ENCODE measurements at regions not wholly inside any gene's neighbourhood (a gene's known extent, or its start where the extent isn't known, plus 50 kb on each side); places are given as distances from the start of the nearest gene placed in this dataset.
"Not testable (repeated sequence)": the region's sequence is repeated elsewhere in the genome, so short reads cannot be mapped to it uniquely, and the experiment has no call there.

DNA sequence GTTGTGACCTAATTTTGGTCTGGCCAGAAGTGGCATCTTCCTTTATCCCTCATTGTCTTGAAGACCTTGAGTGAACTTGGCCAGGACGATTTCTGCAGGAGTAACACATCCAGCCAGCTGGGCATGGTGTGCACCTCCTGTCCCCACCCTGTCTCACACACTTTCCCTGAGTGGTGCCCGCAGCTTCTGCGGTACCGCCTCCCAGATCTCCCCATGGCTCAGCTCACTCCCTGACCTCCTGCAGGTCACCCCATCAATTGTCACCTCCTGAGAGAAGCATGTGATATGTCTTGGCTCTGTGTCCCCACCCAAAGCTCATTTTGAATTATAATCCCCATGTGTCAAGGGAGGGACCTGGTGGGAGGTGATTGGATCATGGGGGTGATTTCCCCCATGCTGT is 50.2 kb upstream of the TP53I11 start:
- FAIRE-seq: no peak

DNA sequence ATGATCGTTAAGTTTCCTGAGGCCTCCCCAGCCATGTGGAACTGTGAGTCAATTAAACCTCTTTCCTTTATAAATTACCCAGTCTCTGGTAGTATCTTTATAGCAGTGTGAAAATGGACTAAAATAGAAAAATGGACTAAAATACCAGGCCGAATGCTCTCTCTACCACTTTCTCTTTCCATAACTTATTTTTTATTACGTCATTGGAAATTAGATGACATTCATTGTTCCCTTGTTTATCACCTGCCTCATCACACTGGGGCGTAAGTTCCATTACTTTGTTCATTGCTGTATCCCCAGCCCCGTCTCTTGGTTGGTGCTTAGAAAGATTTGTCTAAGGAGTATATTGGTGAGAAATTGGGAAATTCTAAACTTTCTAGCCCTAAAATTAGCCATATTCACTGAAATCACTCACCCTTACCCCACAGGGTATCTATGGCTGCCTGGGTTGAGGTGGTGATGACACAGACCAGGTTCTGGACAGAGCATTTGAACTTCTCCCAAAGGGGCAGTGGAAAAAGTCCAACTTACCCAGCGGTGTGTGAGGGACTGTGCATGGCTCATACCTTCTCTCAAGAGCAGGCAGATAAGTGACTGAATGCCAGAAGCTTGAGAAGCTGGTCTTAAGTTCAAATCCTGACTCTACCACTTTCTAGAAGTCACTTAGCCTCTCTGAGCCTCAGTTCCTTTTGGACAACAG is 50.9 kb upstream of the TP53I11 start:
- FAIRE-seq: no peak

DNA sequence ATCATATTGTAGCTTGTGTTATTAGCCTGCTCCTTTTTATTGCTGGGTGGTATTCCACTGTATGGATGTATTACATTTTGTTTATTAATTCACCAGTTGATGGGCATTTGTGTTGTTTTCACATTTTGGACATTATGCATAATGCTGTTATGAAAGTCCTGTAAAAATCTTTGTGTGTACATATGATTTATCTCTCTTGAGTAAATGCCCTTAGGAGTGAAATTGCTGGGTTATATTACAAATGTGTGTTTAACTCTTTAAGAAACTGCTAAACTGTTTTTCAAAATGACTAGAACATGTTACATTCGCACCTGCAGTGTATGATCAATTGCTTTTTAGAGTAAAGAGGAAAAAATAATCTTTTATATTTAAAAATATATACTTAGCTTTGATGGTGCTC is 54.4 kb upstream of the TP53I11 start:
- FAIRE-seq: no peak

DNA sequence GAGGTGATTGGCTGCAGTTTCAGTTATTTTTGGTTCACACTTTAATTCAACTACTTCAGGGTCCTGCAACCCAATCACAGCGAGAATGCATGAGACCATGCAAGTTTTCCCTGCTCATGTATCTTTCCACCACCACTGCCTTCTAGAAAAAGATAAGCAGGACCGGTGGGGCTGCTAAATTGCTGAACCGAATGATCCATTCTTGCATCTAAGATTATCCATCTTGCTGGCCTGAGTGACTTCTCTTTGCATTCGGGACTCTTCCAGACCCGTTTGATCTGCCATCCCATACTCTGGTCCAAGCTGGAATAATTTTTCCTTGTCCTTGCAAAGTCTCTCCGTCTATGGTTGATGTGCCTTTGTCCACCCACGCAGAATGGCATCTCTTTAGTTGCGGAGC is 56.3 kb upstream of the TP53I11 start:
- FAIRE-seq: no peak

DNA sequence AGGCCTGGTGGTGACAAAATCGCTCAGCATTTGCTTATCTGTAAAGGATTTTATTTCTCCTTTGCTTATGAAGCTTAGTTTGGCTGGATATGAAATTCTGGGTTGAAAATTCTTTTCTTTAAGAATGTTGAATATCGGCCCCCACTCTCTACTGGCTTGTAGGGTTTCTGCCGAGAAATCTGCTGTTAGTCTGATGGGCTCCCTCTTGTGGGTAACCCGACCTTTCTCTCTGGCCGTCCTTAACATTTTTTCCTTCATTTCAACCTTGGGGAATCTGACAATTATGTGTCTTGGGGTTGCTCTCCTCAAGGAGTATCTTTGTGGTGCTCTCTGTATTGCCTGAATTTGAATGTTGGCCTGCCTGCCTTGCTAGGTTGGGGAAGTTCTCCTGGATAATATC is 65.3 kb upstream of the TP53I11 start:
- FAIRE-seq: not testable (repeated sequence)

DNA sequence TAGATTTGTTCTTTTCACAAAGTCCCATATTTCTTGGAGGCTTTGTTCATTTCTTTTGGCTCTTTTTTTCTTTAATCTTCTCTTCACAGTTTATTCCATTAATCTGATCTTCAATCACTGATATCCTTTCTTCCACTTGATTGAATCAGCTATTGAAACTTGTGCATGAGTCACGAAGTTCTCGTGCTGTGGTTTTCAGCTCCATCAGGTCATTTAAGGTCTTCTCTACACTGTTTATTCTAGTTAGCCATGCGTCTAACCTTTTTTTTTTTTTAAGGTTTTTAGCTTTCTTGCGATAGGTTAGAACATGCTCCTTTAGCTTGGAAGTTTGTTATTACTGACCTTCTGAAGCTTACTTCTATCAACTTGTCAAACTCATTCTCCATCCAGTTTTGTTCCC is 65.8 kb upstream of the TP53I11 start:
- FAIRE-seq: not testable (repeated sequence)

DNA sequence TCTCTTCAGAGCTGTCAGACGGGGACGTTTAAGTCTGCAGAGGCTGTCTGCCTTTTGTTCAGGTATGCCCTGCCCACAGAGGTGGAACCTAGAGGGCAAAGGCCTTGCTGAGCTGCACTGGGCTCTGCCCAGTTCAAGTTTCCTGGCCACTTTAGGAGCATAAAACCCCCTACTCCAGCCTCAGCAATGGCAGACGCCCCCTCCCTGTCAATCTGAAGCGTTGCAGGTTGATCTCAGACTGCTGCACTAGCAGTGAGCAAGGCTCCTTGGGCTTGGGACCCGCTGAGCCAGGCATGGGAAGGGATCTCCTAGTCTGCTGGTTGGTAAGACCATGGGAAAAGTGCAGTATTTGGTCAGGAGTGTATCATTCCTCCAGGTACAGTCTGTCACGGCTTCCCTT is 66.6 kb upstream of the TP53I11 start:
- no peak for FAIRE-seq

DNA sequence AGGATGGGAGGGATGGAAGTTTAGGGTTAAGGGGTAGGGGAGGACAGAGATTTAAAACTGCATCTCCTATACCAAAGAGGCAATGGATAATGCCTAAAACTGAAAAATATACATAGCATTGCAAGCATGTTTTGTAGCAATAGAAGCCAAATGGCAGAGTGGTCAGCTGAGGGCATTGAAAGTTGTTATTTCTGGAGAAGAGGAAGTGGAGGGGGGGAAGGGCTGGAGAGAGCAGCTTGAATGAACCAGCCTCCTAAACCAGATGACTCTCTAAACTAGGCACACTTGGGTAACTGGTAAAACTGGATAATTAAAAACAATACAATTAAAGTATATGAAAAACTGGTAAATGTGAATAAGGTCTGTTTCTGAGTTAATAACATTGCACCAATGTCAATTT is 70.3 kb upstream of the TP53I11 start:
- no peak for FAIRE-seq

DNA sequence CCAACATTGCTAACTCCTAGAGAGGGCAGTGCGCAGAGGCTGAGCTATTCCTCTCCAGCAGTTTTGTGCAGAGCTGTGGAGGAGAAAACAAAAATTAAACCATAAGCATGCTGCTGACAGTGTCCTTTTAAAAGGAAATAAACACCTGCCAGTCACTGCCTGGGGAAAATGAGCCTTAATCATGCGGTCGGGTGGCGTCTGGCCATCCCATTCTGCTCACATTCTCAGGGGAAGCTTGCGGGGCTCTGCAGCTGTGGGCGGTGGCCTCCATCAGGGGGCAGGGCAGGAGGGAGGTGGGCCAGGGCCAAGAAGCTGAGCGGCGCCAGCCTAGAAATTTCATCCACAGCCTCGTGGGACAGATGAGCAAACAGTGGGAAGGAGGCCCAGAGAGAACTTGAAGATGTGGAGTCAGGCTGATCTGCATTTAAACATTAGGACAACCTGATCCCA is 71.0 kb upstream of the TP53I11 start:
- FAIRE-seq: no peak

DNA sequence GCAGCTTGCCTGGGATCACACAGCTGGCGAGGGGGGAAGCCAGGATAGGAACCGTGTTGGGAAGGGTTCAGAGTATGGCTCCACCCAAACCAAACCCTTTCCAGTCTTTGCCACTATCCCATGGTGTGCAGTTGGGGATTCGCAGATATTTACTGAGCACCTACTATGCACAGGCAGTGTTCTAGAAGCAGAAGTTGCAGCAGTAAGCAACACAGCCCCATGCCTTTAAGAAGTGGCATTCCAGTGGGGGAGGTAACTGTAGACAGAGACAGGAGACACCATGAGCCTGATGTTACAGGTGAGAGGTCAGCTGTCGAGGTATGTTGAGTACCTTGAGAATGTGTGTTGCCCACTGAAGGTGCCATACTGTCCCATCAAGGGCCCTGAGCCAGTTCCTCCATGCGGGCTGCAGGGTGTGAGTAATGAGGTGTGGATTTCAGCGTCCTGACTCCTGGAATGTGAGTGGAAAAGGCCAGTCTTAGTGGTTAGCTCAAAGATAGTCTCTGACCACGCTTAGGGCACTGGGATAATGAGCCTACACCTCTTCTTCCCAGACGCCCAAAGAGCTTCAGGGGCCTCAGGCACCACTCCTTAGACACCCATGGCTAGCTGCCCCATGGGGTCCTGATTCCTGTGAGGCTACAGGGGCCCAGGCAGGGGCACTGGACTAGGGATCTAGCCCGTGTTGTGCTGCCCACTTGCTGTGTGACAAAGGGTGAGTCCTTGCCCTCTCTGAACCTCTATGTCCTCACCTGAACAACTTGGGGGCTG is 71.8 kb upstream of the TP53I11 start:
- no peak for FAIRE-seq

DNA sequence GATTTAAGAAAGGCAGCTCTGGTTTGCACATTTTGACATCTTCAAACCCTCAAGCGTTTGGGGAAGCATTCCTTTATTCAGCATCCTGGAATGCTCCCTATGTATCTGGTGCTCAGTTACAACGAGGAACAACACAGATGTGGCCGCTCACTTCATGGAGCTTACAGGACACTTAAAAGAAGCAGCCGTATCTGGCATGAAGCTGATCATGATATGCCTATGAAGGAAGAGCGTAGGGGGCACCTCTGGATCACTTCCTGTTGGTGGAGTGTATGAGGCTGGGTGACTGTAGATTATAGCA is 72.3 kb upstream of the TP53I11 start:
- FAIRE-seq: no peak

DNA sequence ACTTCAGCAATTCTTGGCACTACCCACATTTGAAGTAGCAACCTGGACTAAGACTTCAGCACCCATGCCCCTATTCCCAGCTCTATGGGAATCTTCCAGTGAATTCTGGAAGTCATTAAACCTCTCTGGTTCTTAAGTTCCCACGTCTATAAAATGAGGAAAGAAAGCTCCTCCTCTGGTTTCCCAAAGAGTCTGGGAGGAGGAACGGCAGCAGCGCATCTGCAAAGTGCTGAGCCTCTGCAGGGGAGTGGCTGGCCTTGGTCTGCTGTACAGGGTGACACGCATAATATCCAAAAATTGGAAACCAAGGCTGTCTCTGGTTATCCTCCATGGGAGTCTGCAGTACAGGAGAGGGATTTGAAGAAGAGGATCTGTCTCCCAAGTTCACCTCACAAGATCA is 73.6 kb upstream of the TP53I11 start:
- FAIRE-seq: no peak

DNA sequence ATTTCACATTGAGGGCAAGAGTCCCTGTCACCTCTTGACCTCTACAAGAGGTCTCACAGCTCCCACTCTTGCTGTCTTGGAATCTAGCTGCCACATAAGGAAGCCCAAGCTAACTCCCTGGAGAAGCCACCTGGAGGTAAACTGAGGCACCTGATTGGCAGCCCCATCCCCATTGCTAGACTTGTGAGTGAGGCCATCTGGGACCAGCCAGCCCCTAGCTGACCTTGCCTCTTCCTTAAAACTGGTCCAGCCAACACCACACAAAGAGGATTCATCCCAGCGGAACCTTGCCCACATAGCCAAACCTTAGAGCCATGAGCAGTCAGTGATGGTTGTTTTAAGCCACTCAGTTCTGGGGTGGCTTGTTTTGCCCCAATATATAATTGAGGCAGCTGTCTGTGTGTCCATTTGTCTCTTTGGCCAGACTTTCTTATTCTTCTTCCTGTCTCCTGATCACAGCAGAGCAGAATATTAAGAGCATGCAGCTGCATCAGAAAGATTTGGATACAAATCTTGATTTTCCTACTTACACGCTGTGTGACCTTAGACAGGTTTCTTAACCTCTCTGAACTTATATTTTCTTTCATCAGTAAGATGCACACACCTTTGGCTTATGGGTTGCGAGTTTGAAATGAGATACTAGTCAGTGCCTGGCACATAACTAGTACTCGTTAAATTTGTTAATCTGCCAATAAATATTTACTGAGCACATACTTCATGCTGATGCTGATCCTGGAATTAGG is 74.3 kb upstream of the TP53I11 start:
- FAIRE-seq: no peak

DNA sequence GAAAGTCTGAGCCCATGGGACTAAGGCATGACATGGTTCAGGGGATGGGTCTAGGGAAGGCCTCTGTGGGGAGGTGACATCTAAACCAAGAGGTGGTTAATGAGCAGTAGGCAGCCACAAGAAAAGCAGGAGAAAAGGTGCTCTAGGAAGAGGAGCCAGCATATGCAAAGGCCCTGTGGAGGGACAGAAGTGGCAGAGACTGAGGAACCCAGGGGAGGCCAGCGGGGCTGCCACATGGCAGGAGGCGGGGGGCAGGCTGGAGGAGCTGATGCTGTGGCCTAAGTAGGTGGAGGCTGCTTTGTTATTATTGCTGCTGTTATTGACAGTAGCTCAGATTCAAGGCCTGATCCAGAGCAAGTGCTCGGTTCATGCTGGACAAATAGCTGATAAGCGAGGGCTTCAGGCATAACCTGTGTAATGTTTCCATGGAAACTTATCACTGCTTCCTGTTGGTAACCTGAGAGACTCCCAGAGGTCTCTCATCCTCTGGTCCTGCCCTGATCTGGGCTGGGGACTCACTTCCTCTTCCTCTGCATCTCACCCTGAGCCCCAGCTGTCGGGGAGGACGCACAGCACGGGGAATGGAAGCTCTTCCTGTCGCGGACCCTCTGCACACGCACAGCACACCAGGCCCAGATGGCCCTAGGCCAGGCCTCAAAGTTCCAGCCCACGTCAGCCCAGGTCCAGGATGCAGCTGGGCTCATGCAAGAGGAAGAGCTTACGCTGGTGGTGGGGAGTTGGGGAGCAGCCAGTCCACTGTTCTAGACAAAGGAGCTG is 75.2 kb upstream of the TP53I11 start:
- peak; percentile 49 for FAIRE-seq

DNA sequence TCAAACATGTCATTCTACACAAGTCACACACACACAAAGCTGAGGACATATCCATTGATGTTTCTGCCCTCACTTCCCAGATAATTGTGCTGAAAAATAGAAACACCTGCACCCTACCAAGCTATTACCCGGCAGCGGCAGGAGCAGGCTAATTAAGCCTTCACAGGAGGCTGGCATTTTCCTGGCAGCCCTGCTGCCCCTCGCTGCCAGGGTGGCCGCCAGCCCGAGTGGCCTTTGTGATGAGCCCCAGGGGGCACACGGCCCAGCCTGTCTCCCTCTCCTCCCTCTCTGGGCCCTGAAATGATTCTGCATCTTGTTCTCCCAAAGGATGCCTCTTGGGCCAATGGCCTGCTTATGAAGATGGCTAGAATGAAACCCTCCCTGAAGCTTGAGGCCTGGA is 76.2 kb upstream of the TP53I11 start:
- no peak for FAIRE-seq

DNA sequence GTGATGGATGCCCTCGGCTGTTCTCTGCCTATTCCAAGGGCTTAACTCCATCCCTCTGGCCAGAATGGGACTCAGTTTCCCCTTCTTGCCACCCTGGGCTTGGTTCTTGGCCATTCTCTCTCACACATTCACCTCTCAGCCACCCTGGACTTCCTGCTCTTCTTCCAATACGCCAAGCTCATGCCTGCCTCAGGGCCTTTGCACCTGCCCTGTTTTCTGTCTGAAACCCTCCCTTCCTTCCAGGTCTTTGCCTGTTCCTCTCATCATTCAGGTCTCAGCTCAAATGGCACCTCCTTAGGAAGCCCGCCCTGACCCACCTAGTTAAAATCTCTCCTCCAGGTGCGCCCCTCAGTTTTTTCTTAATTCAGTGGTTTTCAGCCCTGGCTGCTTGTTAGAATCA is 76.6 kb upstream of the TP53I11 start:
- no peak for FAIRE-seq

DNA sequence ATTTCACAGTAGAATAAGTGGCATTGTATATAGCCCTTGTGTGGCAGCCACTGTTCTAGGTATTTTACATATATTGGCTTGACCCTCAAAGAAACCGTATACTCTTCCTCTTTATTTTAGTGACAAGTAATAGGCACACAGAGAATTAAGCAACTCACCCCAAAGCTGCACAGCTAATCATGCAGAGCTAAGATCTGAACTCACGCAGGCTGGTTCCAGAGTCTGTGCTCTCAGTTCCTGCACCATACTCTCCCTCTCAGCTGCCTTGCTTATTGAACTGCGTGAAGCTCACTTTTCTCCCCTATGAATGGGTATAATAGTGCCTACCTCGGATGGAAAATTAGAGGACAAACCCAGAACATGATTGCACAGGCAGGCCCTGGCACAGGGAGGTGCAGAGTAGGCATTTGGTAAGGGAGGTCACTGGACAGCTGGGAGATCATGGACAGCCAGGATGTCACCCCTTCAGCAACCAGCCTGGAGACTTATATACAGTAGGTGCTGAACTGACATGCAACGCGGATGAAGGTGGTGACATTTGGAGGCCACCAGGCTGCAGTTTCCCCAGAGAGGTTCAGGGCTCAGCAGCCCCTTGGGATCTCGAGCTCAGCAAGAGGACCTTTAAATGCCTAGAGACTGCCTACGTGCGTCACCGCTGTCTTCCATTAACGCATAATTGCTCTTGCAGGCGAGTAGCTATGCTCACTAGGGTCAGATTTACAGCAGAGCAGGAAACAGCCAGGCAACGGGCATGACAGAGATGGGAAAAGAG is 78.4 kb upstream of the TP53I11 start:
- FAIRE-seq: no peak

DNA sequence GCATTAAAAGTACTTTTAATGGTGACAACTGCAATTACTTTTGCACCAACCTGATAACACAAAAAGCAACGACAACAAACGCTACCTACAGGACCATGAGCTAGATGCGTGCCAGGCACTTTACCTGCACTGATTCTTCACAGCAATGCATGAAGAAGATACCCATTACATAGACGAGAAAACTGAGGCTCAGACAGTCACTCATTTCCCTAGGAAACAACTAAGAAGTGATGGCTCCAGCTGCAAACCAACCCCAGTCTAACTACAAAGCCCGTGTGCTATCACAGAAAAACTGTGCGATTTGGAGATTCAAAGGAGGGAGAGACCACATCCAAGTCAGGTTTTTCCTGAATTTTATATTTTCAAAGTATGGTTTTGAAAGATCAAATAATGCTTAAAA is 80.1 kb upstream of the TP53I11 start:
- FAIRE-seq: no peak

DNA sequence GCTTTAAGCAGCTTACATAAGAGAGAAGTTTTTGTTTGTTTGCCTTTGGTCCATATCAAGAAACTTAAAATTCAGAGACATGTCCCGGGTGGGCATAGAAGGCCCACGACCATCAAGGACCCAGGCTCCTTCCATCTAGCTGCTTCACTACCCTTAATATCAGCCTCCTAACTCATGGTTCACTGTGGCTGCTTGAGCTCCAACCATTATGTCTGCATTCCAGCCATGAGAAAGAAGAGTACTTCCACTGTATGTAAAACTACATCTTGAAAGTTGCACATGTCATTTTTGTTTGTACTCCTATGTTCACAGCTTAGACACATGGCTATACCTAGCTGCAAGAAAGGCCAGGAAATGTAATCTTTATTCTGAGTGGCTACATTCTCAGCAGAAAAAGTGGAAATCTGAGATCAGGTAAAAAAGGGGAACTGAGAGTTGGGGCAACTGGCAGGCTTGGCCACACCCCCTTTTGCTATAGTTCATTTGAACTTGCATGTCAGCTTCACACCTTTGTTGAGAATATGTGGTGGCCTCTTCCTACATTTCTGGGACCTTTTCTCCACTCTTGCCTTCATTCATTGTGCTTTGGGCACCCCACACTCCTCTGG is 81.3 kb upstream of the TP53I11 start:
- FAIRE-seq: no peak

DNA sequence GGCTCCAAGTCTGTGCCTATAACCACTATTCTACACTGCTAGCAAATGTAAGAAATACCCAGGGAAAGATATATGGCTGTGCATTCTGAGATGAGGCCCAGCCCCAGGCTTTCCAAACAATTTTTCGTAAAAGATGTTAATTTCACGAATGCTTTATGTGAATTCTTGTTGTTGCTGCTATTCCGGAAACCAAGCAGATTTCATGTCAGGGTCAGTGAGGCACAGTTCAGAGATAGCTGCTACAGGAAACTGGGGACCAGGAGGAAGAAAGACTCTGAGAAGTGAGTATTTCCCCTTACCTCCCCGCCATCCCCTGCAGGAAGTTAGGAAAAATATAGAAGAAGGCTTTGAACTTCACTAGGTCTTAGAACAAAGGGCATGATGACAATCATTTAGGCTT is 84.7 kb upstream of the TP53I11 start:
- no peak for FAIRE-seq

DNA sequence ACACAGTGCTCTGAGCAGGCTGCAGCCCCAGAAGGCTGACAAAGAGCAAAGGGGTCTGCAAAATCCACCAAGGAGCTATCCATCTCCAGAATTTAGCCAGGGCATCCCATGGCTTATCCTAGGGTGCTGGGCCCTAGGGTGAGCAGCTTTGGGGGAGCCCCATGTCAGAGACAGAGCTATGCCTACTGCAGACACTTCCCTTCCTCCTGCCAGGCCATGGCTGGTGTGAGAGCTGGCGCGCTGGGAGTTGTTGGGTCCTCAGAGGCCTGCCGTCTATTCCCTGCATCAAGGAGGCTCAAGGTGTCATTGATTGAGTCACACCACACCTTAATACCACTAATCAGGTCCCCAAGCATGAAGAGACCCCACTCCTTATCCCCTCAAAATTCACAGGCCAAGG is 85.3 kb upstream of the TP53I11 start:
- no peak for FAIRE-seq

DNA sequence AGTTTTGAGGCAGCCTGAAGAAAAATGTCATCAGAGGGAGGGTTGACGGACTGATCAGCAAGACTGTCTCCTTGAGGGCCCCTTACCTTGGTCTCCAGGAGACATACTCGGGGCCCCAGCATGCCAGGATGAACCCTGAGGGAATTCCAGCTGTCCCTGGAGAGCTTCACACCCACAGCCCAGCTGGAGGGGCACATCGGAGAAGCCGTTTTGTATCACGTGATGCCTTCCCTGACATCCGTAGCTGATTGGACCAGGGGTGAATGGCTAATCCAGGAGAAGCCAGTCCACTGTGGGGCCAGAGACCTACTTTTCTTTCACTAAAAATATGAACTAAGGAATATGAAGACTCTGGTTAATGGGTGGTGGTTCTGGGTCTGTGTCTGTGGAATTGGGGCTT is 86.0 kb upstream of the TP53I11 start:
- FAIRE-seq: no peak
